ENCODE measurements at regions not wholly inside any gene's neighbourhood (a gene's known extent, or its start where the extent isn't known, plus 50 kb on each side); places are given as distances from the start of the nearest gene placed in this dataset.

DNA sequence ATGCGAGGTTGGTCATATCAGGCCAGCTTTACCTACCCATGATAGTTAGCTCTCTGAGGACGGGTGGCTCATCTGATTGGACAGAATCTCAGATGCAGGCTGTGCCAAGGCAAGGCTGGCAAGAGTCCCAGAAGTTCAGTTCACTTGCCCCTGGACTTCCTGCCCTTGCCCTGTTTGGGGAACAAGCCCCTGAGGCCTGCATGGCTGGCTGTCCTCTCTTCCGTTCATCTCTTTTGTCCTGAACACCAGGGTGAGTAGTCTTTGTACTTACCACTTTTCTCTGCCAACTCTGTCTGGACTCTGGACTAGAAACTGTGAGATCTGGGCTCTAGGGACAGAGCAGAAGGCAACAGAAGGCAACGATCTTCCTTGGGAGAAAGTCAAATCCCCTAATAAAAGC, 769.9 kb downstream of the QKI start:
- ATAC-seq (peak in 1 of 2 donors; percentile 27), DNase-seq (no peak)
- intact Hi-C loops (cut with DNase I): no loop called here

DNA sequence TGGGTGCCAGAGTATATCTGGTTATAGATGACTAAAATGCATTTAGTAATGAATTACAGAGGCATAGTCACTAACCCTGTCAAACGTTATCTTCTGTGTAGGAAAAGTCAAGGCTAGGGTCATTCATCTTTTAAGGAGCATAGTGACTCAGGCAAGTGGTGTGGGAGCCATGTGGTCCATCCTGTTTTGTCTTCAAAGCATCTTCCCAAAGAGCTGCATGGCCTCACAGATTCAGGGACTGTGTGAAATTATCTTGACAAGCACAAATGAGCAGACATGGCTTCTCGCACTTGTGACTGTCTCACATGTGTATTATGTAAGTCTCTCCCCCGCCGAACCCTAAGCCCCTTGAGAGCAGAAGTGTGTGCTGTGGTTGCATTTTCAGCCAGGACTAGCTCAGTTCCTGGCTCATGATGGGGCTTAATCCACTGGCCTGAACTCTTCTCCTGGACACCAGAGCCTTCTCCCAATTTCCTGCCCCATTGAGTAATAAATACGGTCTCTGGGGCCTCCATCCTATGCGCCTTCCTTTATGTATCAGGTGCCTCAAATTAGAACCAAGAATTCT, 769.1 kb downstream of the QKI start:
- DNase-seq (peak; percentile 23), ATAC-seq (peak; percentile 43 to 63)
- intact Hi-C loops (cut with DNase I): no loop called here

DNA sequence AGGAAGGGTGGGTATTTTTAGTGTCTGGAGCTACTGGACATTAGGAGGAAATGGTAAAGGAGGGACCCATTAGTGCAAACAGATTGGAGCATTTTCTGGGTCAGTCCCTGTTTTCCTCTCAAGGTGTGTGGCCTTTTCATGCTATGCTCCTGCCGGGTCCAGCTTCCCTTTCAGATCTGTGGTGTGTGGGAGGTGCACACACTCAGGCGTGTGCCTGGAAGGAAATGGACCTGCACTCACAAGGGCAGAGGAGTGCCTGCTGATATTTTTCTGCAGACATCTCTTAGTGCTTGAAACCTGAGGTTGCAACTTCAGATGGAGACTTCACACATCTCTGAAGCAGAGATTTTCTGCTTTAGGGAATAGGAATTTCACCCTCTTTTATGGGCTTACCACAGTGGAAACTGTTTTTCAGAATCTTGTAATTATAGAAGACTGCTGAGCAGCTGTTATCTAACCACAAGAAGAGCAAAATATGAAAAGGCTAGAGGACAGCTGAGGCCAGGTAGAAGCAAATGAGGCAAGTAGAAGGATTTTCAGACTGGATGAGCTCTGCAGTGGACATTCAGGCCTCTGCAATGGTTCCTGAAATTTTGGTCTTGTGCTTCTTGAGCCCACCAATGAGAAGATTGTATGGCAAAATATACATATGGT, 764.3 kb downstream of the QKI start:
- intact Hi-C loops (cut with DNase I): no loop called here
- no peak for DNase-seq
- no peak for ATAC-seq

DNA sequence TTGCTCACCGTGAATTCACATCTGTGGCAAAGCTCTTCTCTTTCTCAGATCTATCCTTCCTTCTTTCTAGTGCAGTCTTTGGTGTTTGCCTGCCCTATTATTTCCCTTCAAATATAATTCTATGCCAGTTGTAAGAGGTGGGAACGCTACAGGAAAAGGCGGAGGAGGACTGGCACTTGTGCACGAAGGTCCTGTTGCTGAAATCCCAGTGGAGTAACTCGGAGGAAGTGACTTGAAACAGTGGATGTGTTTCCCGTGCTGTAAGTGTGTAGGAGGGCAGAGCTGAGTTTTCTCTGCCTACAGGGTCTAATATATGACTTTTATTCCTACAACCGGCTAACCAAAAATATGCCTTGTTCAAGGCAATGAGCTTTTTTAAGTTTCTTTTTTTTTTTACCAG, 754.8 kb downstream of the QKI start:
- intact Hi-C loops (cut with DNase I): no loop called here
- ATAC-seq (no peak), DNase-seq (no peak)

DNA sequence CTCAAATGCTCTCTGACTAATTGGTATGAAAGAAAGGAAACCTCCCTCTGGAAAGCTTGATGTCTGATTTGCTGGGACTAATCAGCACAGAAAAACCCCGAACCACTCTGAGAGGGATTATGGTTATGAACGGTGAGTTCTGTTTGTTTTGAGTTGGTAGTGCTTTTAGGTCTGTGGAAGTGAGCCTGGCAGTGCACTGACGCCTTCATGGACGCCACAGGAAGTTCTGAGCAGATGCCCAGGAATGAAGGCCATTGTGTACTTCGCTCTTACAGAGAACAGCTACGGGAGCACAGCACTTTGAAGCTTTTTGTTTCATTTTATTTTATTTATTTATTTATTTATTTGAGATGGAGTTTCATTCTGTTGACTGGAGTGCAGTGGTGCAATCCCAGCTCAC, 754.1 kb downstream of the QKI start:
- no peak for ATAC-seq
- intact Hi-C loops (cut with DNase I): no loop called here
- no peak for DNase-seq

DNA sequence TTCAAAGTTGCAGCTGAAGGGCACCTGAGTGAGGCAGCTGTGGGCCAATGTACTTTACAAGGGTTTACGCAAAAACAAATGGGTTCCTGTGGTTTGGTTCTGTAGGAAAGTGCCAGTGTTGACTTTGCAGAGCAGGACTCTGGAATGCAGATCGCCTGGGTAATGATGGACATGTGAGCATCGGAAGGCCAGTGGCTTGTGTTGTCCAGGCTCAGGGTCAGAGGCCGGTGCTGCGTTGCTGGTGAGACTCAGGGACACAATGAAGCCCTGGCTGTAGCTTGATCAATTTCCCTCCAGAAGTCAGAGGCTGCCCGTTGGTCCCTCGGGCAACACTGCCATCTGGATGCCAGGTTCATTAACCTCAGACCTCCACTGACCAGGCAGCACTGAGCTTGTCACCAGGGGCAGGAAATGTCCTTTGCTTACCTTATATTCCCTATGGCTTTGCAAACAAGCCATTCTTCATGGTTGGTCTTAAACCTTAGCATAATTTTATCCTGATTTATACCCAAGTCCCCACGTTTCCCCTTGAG, 753.4 kb downstream of the QKI start:
- no peak for DNase-seq
- intact Hi-C loops (cut with DNase I): no loop called here
- peak in 1 of 2 donors; percentile 33 for ATAC-seq

DNA sequence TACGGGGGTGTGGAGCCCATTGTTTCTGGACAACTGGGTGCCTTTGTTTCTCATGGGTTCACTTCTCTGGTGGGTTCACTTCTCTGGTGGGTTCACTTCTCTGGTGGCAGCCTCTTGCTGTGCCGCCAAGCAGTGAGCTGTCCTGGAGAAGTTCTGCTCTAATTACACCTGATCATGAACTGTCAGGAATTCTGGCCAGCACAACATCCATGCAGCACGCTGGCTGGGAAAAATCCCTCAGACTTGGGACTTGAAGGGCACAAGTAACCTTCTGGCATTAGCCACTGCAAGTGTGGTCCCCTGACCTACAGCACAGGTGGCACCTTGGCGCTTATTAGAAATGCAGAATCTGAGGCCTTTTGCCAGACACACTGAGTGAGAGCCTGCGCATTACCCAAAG, 752.5 kb downstream of the QKI start:
- ATAC-seq: no peak
- no peak for DNase-seq
- intact Hi-C loops (cut with DNase I): no loop called here

DNA sequence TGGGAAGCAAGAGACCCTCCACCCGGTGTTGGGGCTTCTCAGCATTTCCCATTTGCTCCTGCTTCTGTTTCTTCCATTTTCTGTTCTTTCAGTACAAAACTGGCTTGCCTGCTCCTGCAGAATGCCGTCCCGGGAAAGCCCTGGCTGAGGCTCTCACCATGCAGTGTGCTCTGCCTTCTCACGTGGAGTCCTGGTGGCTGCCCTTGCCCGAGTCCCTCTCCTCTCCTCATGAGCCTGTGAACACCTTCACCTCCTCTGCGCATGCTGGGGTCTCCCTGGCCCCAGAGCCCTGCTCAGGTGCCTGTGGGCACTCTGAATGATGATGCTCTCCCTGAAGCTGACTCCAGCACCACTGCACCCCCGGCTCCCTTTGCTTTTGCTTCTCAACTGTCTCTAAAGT, 752.0 kb downstream of the QKI start:
- intact Hi-C loops (cut with DNase I): no loop called here
- no peak for ATAC-seq
- no peak for DNase-seq

DNA sequence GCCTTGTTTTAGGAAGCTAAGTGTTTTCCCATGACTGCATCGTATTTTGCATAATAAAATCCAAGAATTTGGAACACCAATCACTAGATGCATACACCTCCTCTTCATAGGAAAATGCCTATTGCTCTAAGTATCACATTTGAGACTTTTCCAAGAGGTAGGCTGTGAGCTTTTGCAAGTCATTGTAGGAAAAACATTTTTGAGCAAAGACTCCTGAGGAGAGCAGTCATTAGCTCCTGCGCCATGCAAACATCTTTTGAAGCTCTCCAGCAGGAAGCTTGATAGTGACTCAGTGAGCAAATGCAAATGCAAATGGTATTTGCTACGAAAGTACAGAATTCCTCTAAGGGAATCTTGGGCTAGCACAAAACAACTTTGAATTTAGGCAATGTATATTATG, 750.4 kb downstream of the QKI start:
- no peak for ATAC-seq
- intact Hi-C loops (cut with DNase I): no loop called here
- DNase-seq: no peak

DNA sequence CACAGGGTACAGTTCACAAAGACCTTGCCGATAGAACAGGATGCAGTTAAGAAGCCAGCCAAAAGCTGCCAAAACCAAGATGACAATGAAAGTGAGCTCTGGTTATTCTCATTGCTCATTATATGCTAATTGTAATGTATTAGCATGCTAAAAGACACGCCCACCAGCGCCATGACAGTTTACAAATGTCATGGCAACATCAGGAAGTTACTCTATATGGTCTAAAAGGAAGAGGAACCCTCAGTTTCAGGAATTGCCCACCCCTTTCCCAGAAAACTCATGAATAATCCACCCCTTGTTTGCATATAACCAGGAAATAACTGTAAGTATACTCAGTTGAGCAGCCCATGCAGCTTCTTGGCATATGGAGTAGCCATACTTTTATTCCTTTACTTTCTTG, 748.7 kb downstream of the QKI start:
- no peak for ATAC-seq
- intact Hi-C loops (cut with DNase I): no loop called here
- DNase-seq: no peak

DNA sequence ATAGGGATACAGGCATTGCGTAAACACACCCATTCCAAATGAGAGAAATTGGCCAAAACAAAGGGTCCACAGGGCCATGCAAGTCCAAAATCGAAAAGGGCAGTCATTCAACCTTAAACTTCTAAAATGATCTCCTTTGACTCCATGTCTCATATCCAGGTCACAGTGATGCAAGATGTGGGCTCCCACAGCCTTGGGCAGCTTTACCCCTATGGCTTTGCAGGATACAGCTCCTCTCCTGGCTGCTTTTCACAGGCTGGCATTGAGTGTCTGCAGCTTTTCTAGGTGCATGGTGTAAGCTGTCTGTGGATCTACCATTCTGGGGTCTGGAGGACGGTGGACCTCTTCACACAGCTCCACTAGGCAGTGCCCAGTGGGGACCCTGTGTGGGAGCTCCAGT, 744.5 kb downstream of the QKI start:
- no peak for DNase-seq
- intact Hi-C loops (cut with DNase I): no loop called here
- no peak for ATAC-seq

DNA sequence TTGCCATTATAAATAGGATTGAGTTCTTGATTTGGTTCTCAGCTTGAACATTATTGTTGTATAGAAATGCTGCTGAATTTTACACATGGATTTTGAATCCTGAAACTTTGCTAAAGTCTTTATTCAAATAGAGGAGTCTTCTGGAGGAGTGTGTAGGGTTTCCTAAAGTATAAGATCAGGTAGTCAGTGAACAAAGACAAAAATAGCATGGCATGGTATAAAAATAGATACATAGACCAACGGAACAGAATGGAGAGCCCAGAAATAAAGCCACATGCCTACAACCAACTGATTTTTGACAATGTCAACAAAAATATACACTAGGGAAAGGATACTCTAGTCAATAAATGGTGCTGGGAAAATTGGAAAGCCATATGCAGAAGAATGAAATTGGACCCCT, 740.1 kb downstream of the QKI start:
- intact Hi-C loops (cut with DNase I): no loop called here
- no peak for ATAC-seq
- no peak for DNase-seq

DNA sequence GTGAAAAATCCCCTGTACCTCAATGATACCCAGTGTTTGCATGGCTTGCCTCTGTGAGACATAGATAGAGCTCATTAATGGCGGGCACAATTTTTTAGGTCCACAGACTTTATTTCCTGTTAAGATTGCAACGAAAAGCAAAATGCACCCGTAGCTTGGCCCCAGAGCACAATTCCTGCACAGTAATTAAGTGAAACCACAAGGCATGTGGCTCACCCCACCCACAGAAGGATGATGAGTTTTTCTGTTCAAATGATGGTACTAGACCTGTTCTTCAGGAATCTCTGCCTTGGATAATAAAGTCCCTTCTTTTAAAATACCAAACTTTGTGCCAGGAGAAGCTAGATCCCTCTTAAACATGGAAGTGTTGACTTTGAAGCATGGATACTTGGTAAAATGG, 738.1 kb downstream of the QKI start:
- DNase-seq: no peak
- intact Hi-C loops (cut with DNase I): no loop called here
- no peak for ATAC-seq

DNA sequence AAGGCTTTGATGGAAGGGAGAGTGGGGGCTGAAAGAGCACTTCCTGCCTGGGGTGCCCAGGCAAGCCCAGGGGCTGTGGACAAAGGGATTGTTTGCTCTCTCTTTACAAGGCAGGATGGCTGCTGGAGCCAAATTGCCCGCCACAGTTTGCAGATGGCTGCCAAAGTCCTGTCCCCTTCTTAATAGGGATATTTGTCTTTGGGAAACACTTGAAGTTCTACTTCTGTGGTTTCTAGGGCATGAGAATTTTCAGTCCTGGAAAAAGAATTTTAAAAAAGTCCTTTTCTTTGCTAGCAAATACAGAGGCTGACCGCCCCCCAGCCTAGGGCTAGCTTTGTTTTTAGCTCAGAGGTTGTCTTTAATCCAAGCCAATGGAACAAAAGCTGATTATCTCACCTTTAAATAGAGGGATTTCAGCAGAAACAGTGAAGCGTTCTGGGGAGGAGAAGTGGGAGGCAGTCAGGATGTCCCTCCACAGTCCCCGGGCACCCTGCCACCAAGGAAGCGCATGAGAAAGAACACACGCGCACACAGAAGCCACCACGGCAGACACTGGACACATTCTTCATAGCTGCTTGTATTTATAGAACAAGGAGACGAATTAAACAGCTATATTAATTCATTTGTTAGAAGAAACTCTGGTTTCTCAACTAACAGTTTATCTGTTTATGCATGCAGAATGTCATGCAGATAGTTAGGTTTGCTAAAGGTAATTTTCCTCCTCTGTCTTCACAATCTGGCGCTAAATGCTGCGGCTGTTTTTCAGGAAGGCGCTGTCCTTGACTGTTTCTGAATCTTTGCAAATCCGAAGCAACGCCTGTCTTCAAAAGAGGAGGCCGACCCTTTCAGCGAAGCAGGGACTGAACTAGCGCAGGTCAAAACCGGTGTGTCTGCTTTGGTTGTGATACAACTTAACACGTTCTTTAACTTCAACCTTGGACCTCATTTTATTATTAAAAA, 736.9 kb downstream of the QKI start:
- DNase-seq (peak; percentile 42), ATAC-seq (peak; percentile 44 to 75)
- intact Hi-C loops (cut with DNase I): no loop called here

DNA sequence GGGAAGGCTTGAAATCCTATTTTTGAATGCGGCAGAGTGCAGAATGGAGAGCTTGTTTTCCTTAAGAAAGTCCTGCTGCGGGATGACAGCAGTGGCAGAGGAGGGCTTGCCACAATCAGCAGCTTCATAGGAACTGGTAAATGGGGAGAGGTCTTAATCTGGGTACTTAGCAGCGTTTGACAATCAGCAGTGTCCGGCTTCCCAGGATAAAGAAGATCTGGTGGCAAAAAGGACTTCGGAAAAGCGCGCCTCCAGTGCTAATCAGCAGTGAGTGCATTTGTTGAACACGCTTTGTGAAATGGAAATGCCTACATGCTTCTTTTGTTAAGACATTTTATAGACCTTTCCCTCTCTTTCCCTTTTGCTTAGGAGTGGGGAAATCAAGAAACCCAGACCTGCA, 735.7 kb downstream of the QKI start:
- no peak for DNase-seq
- no peak for ATAC-seq
- intact Hi-C loops (cut with DNase I): no loop called here

DNA sequence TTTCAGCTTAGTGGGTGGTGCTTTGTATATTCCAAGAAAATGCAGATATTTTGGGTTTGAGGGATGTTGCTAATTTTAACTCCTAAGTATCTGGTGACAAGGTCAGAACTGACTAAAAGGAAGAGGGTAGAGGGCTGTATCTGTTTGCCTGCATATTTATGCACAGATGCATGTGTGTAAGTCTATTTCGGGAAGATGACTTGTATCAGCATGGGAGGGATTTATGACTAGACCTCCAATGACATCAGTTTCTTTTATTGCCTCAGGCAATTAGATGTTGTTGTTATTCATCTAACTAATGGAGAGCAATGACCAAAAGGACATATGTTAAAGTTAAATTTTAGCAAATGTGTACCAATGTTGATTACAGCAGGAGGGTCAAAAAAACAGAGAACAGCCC, 734.3 kb downstream of the QKI start:
- intact Hi-C loops (cut with DNase I): no loop called here
- ATAC-seq (peak; percentile 61 to 91), DNase-seq (no peak)

DNA sequence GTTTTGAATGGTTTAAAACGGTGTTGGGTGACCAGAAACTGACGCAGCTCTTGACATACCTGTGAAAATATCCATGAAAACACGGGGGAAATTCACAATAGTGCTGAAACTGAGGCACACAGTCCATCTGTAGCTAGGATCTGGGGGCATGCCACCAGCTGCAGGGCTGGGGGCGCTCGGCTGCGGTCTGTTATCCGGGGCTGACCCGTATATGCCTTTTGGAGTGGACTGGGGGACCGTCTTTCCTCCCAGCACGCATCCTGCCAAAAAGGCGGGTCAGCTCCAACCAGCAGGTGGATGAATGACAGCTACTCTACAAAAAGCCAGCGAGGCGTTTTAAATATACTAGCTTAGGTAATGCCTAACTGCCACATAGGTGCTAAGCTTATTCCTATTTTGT, 729.8 kb downstream of the QKI start:
- ATAC-seq (no peak), DNase-seq (no peak)
- intact Hi-C loops (cut with DNase I): no loop called here

DNA sequence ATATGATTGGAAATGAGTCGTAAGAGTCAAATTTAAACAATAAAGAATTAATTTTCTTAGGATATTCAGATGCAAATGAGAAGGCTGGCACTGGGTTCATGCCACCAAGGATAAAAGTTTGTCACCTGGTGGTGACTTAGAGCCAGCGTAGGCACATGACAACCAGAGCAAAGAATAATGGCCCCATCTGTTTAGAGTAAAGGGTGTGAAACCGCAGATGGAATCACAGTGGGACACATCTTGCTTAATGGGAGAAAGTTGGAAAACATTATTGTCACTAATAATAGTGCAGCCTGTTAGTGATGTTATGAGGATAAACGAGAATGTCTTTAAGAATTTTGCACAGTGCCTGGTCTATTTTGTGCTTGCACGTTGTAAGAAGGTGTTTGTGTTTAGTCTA, 727.8 kb downstream of the QKI start:
- ATAC-seq (no peak), DNase-seq (no peak)
- intact Hi-C loops (cut with DNase I): no loop called here

DNA sequence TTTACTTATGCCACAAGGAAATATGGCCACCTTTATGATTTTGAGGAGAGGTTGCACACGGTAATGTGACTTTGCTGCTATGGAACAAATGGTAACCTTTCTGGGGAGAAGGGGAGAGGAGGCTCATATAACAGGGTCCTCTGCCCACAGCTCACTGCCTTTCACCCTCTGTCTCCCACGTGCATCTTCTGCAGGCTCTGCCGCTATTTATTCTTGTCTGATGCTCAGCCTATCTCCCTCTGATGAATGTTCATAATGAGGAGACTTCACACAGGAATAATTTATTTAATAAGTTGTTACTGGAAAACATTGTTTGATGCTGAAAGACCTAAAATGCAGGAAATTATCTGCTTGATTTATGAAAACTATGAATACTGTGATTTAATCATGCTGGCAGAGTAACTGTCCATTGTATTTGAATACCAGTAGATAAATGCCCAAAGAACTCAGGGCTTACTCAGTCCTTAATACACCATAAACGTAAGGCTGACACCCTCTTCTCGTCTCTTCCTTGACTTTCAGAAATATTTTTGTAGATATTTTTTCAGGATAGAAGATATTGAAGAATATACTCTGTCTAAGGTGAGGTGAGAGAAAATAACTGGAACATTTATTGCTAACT, 721.1 kb downstream of the QKI start:
- no peak for ATAC-seq
- intact Hi-C loops (cut with DNase I): no loop called here
- no peak for DNase-seq

DNA sequence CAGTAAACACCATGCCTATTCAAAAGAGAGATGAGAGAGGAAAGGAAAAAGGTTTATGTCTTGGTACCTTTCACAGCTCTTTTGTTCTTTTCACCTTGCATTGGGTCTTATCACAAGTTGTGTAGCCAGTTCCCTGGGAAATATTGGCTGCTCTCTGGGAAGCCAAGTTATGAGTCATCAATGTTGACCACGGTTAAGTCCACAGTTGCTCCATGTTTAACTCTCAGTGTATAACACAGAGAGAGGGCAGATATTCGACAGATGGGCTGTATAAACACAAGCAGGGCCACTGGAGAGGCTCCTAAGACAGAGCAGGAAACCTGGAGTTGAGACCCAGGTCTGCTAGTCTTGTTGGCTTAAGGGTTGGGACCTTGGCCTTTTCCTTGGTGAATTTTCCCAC, 718.6 kb downstream of the QKI start:
- intact Hi-C loops (cut with DNase I): no loop called here
- no peak for DNase-seq
- peak in 1 of 2 donors; percentile 67 for ATAC-seq
